ENCODE measurements at regions not wholly inside any gene's neighbourhood (a gene's known extent, or its start where the extent isn't known, plus 50 kb on each side); places are given as distances from the start of the nearest gene placed in this dataset.

- TF ChIP-seq CTCF (IDR thresholded peaks at IDR 0.05) (no peak), POLR2AphosphoS5 (IDR thresholded peaks at IDR 0.05) (no peak), POLR2A (IDR thresholded peaks at IDR 0.05; ENCODE audit: low read depth) (no peak), EP300 (IDR thresholded peaks at IDR 0.05) (no peak)
Observed at GRCh38 chr1:101741910-101742309, 254.8 kb downstream of the OLFM3 start.
